ENCODE measurements at regions not wholly inside any gene's neighbourhood (a gene's known extent, or its start where the extent isn't known, plus 50 kb on each side); places are given as distances from the start of the nearest gene placed in this dataset.

GRCh38 chr17:71869293-71869692 lies 251.5 kb upstream of the SOX9 start:
- Histone ChIP-seq H3K9ac (ENCODE audit: low read depth, low read length) (no peak overlapping the region), H4K20me1 (ENCODE audit: insufficient read depth, low read length) (no peaks in the 10 kb centered on the region), H4K91ac (ENCODE audit: insufficient read depth, low read depth, low read length) (no peak overlapping the region), H2AK9ac (replicated peaks; ENCODE audit: low read depth, low read length, poor library complexity) (no peak overlapping the region), H3K4me1 (ENCODE audit: control insufficient read depth, insufficient read depth, low read length) (no peaks in the 10 kb centered on the region), H3K14ac (replicated peaks; ENCODE audit: low read depth, low read length) (no peak overlapping the region), H3K4me2 (ENCODE audit: low read depth, low read length) (no peak overlapping the region), H2AK5ac (ENCODE audit: low read depth, low read length) (no peak overlapping the region), H3K27ac (ENCODE audit: insufficient read depth, low read length) (no peak overlapping the region), H2AFZ (replicated peaks; ENCODE audit: low read length, poor library complexity) (no peak overlapping the region), H3K9me1 (ENCODE audit: insufficient read depth, low read length) (no peaks in the 10 kb centered on the region), H2BK5ac (ENCODE audit: low read depth, low read length, poor library complexity, severe bottlenecking) (no peak overlapping the region), H3K27me3 (ENCODE audit: control insufficient read depth, insufficient read depth, low read length) (no peaks in the 10 kb centered on the region), H2BK15ac (ENCODE audit: low read depth, low read length) (no peak overlapping the region), H3K4me3 (ENCODE audit: insufficient read depth, low read depth, low read length) (no peak overlapping the region), H3K4ac (ENCODE audit: low read depth, low read length) (no peak overlapping the region), H3K79me1 (ENCODE audit: low read depth in 1 of 2, low read length in 2 of 2) (no peaks in the 10 kb centered on the region), H3K56ac (ENCODE audit: extremely low read depth, insufficient read depth, low read length) (no peak overlapping the region), H4K5ac (ENCODE audit: low read depth, low read length) (no peak overlapping the region), H4K8ac (ENCODE audit: low read depth in 2 of 2, low read length in 2 of 2) (no peak overlapping the region), H3K36me3 (ENCODE audit: control insufficient read depth, insufficient read depth, low read length) (no peaks in the 10 kb centered on the region), H2BK120ac (ENCODE audit: low read depth, low read length) (no peak overlapping the region), H3K23ac (ENCODE audit: low read depth, low read length) (no peak overlapping the region), H3K9me3 (ENCODE audit: control insufficient read depth, insufficient read depth, low read length) (no peaks in the 10 kb centered on the region), H3K18ac (ENCODE audit: low read depth, low read length) (no peak overlapping the region), H2BK20ac (ENCODE audit: low read depth, low read length) (no peak overlapping the region)
- ATAC-seq (ENCODE audit: low read depth) (no peak), DNase-seq (no peak)
- intact Hi-C loops (cut with micrococcal nuclease) (no loop called here), in situ Hi-C loops (cut with MboI; ENCODE audit: low sequenced_read_pairs) (no loop called here), dilution Hi-C loops (cut with HindIII; ENCODE audit: low sequenced_read_pairs, unreplicated experiment) (no loop called here)
- TF ChIP-seq, protein P1, sequence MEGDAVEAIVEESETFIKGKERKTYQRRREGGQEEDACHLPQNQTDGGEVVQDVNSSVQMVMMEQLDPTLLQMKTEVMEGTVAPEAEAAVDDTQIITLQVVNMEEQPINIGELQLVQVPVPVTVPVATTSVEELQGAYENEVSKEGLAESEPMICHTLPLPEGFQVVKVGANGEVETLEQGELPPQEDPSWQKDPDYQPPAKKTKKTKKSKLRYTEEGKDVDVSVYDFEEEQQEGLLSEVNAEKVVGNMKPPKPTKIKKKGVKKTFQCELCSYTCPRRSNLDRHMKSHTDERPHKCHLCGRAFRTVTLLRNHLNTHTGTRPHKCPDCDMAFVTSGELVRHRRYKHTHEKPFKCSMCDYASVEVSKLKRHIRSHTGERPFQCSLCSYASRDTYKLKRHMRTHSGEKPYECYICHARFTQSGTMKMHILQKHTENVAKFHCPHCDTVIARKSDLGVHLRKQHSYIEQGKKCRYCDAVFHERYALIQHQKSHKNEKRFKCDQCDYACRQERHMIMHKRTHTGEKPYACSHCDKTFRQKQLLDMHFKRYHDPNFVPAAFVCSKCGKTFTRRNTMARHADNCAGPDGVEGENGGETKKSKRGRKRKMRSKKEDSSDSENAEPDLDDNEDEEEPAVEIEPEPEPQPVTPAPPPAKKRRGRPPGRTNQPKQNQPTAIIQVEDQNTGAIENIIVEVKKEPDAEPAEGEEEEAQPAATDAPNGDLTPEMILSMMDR (conservative IDR thresholded peaks at IDR 0.05; ENCODE audit: low read depth, low read length), result no peak
- TF ChIP-seq NFE2L2 (IDR thresholded peaks at IDR 0.05; ENCODE audit: low read depth, low read length), result no peak
- TF ChIP-seq RAD21 (IDR thresholded peaks at IDR 0.05; ENCODE audit: low read length), result no peak
- TF ChIP-seq BHLHE40 (IDR thresholded peaks at IDR 0.05; ENCODE audit: low read depth, low read length), result no peak
- TF ChIP-seq, protein P2, sequence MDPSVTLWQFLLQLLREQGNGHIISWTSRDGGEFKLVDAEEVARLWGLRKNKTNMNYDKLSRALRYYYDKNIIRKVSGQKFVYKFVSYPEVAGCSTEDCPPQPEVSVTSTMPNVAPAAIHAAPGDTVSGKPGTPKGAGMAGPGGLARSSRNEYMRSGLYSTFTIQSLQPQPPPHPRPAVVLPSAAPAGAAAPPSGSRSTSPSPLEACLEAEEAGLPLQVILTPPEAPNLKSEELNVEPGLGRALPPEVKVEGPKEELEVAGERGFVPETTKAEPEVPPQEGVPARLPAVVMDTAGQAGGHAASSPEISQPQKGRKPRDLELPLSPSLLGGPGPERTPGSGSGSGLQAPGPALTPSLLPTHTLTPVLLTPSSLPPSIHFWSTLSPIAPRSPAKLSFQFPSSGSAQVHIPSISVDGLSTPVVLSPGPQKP (IDR thresholded peaks at IDR 0.05; ENCODE audit: borderline replicate concordance, low read depth, low read length), result no peak
- TF ChIP-seq MXI1 (IDR thresholded peaks at IDR 0.05; ENCODE audit: borderline replicate concordance, low read depth, low read length), result no peak
- TF ChIP-seq USF2 (IDR thresholded peaks at IDR 0.05; ENCODE audit: low read depth, low read length), result no peak
- ChIA-PET CTCF (interaction anchor here (0.8 kb wide), 1 partner anchor 14 kb away, joined by 3 read pairs; no protein-coding TSS in a partner anchor), POLR2A (ENCODE audit: unreplicated experiment) (no interaction called here)
- 83% methylated on average over 1 of the region's 4 CpGs; no CpG with 5 or more reads in 1 of the 2 experiments for WGBS, 2 experiments (ENCODE audit: extremely low coverage in 2 of 2, insufficient read length in 1 of 2)
- no TSS peak for BruUV-seq (replicated peaks)

Data from IMR-90 (cell line).